HL-60 (cell line): ENCODE measurements at regions not wholly inside any gene's neighbourhood (a gene's known extent, or its start where the extent isn't known, plus 50 kb on each side); places are given as distances from the start of the nearest gene placed in this dataset.

Source experiments
- CTCF ChIP-seq: IDR thresholded peaks from one replicate; pipeline ENCODE4 v1.5.1; 2011; ENCODE audit warnings: low read length, control low read depth, inconsistent platforms; ENCODE audit not compliant: insufficient read depth
- POLR2AphosphoS5 ChIP-seq: IDR thresholded peaks from 2 replicates; pipeline ENCODE4 v1.6.1; 2012; ENCODE audit warnings: low read depth
- REST ChIP-seq: IDR thresholded peaks from 2 replicates; pipeline ENCODE4 v1.6.1; 2012; ENCODE audit warnings: low read depth; ENCODE audit not compliant: insufficient replicate concordance
- SPI1 ChIP-seq: IDR thresholded peaks from 2 replicates; pipeline ENCODE4 v1.6.1; 2012; ENCODE audit warnings: low read depth, mild to moderate bottlenecking, borderline replicate concordance

GRCh38 chr14:61152851-61153364, 128.2 kb downstream of the TMEM30B start:
- TF ChIP-seq REST (no peak), CTCF (no peak), SPI1 (no peak), POLR2AphosphoS5 (no peak)
